CD4-positive, alpha-beta T cell treated with Interleukin-1 beta for 1 hour (primary cell): ENCODE measurements at regions not wholly inside any gene's neighbourhood (a gene's known extent, or its start where the extent isn't known, plus 50 kb on each side); places are given as distances from the start of the nearest gene placed in this dataset.
"Not testable (repeated sequence)": the region's sequence is repeated elsewhere in the genome, so short reads cannot be mapped to it uniquely, and the experiment has no call there.

Experiments
- DNase-seq, 2 donors: peaks; one replicate each; pipeline ENCODE4 v3.0.0-alpha.2; 2020 to 2022

DNA sequence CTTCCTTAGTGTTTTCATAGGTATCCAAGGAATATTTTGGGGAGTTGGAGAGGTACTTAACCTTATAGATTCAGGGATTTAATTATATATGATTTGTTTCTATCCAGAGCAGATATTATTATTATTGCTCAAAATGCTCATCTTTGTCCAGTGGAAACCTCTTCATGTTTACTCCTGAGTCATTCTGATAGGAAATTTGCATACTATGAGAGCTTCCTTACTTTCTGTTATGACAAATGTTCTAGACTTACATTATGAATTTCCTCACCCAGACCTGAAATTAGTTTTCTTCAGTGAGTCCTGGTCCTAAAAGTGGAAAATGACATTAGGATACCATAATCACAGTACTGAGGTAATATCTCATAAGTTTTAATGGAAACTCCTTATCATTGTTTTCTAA, 57.5 kb upstream of the PLPPR5 start:
- DNase-seq: no peak

DNA sequence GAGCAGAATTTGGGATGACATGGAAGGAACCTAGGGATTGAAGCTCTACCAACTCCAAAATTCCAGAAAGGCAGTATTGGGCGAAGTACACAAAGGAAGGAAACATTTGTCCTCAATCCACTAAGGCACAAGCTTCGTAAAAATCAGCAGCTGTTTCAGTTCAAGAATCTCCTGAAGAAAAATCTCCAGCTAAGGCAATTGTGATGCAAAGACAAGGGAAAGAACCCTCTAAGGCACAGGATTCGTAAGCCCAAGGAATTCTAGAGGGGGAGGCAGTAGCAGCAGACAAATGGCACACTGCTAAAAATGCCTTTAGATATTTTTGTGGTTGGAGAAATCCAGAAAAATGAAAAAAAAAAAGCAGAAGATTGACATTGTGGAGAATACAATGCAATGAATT, 64.5 kb upstream of the PLPPR5 start:
- DNase-seq: no peak

GRCh38 chr1:99078529-99078928, 73.9 kb upstream of the PLPPR5 start:
- not testable (repeated sequence) for DNase-seq

DNA sequence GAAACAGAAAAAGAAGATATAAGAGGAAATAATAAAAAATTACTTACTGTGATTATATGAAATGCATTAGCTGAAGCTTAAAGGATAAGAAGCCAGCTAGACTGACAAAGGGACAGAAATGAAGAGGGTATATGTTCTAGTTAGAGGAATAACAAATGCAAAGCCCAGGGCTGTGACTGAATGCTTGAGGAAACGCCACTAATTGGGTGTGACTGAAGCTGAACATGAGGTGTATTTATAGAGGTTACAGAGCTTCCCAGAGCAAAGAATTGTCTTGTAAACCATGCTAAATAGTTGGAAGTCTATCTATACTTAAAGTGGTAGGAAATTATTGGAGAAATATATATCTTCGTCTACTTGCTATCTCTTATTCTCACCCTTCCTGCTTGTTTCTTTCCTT, 77.7 kb upstream of the PLPPR5 start:
- DNase-seq: no peak

DNA sequence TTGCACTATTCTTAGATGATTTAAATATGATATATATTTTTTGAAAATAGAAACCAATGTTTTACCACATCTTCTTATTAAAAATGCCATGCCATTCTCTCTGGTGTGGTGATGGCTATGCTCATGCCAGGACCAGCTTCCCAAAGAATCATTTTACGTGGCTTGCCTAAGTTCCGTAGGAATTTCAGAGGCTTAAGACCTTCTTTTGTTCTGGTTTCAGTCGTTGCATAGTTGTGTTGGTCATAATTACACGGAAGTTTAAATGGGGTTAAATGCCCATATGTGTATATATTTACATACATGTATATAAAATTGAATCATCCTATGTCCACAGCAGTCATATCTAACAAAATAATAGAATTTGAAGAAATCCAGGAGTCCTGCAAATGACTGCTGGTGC, 78.7 kb upstream of the PLPPR5 start:
- DNase-seq: no peak

DNA sequence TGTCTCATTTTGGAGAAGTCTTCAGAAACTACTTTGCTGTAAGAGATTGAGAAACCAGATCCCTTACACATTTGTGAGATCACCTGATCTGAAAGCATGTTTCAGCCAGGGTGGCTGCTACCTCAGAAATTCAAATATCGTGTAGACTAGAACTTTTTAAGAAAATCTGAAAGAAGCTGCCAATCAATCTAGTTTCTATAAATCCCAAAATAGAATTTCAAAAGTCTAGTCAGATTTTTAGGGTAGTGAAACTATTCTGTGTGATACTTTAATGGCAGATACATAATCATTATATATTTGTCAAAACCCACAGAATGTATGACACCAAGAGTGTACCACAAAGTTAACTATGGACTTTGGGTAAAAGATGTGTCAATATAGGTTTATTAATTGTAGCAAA, 79.9 kb upstream of the PLPPR5 start:
- no peak for DNase-seq

DNA sequence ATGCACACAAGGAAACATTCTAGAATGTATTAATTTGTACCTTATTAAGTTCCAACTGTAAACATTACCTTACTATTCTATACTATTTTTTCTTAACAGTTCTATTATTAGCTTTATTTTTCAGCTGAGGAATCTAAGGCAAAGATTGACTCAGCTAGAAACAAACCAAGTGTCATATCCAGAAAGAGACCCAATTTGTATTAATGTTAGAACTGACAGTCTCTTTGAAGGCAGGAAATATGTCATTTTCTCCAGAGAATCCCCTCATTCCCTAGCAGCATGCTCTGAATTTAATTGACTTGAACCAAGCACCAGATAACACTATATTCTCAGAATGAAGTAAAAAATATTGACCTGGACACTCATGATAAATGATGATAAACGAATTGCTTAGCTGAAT, 81.4 kb upstream of the PLPPR5 start:
- DNase-seq: no peak

GRCh38 chr1:99098589-99098988, 93.9 kb upstream of the PLPPR5 start:
- no peak for DNase-seq

DNA sequence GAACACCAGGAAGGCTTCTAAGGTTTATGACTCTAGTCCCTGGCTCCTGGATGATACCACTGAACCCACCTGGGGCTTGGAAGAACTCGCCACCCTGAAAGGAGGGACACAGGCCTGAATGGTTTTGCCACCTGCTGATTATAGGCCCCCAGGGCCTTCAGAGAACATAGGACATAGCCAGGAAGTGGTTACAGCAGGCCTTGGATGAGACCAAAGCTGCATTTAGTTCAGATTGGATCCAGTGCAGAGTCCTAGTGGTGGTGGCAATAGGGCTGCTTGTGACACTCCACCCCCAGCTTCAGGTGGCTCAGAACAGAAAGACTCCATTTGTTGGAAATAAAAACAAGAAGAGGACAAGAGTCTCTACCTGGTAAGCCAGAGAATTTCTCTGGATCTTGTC, 101.6 kb upstream of the PLPPR5 start:
- no peak for DNase-seq

GRCh38 chr1:99107680-99108079, 103.0 kb upstream of the PLPPR5 start:
- no peak for DNase-seq

DNA sequence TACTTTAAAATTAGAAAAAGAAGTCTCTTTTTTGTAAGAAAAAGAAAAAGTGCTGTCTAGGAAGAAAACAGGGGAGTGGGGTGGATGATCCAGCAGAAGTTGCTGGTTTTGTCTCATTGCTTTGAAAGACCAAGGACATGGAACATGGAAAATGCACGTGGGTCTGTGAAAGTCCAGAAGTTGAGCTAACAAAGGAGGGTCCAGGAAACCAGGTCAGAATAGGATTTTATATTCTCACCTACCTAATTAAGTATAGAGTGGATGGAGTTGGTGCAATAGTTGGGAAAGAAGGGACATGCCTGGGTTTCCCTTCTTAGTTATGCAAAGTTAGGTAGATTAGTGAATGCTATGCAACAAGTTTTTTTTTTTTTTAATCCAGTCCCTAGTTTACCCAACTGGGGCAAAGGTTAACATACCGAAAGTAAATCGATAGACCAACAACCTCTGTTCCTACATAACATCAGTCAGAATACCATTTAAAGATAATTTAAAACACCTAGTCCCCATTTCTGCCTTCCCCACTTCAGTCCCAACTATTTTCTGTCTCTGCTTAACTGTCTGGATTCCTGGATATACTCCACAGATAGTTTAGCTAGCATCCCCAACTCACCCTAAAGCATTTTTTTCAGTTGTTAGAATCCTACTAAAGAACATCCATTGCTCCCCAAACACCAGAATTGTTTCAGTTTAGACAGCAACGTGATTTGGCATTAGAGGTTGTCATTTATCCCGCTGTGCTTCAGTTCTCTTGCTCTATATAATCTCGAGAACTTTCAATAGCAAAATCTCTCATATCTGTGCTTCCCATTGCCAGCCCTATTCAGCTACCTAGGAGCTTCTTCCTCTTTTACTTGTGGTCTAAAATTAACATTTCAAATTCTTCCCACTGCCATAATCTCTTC, 105.7 kb upstream of the PLPPR5 start:
- no peak for DNase-seq

DNA sequence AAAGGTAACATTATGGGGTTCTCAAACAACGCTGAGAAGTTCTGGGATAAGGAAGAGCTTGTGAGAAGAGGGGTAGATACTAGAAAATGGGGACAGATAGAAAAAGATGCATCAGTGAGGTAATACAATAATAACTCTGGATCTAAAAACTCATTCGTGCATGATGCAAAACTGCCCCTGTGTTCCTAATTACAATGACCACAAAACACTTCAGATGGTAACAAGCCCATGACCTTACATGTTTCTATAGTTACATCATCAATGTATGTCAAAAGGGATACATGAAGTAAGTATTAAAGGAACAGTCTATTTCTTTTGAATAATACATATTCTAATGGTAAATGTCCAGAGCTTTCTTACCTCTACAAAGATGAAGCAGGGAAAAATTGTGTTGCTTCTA, 110.6 kb upstream of the PLPPR5 start:
- DNase-seq: no peak

DNA sequence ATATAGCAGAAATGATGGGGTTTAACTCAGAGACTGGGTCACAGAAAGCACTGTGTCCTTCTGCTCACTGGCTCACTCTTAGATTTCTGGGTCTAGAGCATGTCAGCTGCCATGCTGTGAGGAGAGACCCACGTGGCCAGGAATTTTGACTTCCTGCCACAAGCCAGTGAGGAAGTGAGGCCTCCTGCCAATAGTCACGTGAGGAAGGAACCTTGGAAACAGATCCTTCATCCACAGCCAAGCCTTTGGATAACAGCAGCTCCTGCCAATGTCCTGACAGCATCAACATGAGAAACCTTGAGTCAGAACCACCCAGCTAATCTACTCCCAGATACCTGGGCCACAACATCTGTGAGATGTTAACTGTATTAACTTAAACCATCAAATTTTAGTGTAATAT, 114.5 kb upstream of the PLPPR5 start:
- no peak for DNase-seq

DNA sequence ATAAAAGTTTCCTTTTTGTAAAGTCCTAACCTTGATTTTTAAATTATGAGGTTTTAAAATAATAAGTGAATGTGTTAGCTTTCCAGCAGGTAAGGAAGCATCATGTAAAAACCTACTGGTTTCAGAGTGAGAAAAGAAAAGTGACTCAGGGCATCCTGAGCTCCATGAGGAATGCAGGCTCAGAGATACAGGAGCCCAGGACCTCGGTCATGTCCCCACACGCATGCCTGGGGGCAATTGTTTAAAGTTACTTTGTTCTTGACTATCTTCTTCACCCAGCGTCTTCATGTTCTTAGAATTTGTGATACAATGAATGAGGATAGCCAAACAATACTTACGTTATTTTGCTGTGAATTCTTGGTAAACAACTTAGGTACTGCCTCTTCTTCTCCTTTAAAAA, 117.4 kb upstream of the PLPPR5 start:
- DNase-seq: no peak

DNA sequence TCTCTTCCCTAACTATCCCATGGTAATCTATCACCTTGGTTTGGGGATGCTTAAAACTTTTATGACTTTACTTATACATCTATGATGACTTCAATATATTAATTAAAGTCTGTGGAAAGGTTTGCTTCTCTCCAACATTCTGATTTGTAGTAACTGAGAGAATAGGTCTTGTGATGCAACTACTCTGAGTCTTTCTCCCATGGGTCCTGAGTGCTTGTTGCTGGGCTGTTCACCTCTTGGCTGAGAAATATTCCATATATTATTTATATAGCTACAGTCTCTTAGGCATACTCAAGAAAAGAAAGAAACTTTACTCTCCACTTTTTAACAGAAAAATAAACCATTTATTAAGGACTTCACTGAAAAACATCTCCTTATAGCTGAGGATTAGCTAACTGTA, 119.3 kb upstream of the PLPPR5 start:
- DNase-seq: no peak

GRCh38 chr1:99131546-99131945, 126.9 kb upstream of the PLPPR5 start:
- DNase-seq: no peak

- no peak for DNase-seq
Observed at GRCh38 chr1:99133756-99134500, 129.3 kb upstream of the PLPPR5 start.

- DNase-seq: no peak
Observed at GRCh38 chr1:99137554-99138206, 126.6 kb upstream of the PLPPR4 start.

GRCh38 chr1:99139876-99140275, 124.4 kb upstream of the PLPPR4 start:
- no peak for DNase-seq

DNA sequence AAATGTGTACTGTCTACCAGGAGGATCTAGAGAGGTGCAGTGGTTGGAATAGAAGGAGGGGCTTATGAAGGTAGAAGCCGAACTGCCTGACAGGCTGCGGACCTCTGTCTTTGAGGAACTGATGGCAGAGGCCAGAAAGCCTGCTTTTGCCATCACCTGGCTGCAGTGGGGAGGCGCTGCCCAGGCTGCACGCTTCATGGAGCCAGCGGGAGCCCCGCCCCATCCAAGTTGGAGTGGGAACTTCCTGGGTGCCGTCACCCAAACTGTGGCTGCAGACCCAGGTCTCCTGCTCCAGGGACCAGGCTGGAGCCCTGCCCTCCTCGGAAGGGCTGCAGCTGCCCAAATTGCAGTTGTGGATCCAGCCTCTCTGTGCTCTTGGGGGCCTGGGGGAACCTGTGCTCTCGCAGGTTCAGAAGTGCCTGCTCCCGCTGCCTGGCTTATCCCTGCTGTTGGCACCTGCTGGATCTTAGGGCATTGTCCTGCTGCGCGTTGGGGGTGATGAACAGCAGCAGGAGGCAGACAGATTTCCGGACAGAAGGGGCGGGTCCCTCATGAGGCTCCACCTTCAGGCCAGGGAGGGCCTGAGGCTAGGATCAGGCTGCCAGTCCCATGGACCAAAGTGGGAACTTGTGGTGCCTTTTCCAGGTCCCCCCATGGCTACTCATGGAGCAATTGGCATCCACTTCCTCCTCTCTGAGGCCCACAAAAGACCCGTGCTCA, 118.0 kb upstream of the PLPPR4 start:
- no peak for DNase-seq

GRCh38 chr1:99149952-99150351, 114.3 kb upstream of the PLPPR4 start:
- DNase-seq: no peak

DNA sequence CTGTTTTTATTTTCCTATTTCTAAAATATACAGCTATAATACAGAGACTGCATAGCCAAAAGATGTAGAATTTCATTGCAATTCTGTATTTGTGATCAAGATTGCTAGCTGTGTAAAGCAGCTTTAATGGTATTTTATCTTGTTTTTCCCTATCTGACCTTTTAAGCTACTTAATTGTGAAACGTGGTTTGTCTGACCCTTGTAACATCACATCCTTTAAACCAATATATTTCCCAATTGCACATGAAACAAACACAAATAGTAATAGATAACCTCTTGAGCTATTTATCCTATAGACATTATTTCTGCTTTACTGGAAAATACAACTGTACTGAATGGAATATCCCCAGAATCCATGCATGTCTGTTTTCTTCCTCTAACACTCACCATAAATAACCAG, 112.2 kb upstream of the PLPPR4 start:
- DNase-seq: no peak

GRCh38 chr1:99163671-99164070, 100.6 kb upstream of the PLPPR4 start:
- DNase-seq: no peak
